Activated T-cell treated with anti-CD3 and anti-CD28 coated beads for 48 hours (primary cell): ENCODE measurements at regions not wholly inside any gene's neighbourhood (a gene's known extent, or its start where the extent isn't known, plus 50 kb on each side); places are given as distances from the start of the nearest gene placed in this dataset.
"Not testable (repeated sequence)": the region's sequence is repeated elsewhere in the genome, so short reads cannot be mapped to it uniquely, and the experiment has no call there.

Experiments used
- DNase-seq: peaks from one replicate; pipeline ENCODE4 v3.0.0-alpha.2; 2020; ENCODE audit warnings: low read depth

DNA sequence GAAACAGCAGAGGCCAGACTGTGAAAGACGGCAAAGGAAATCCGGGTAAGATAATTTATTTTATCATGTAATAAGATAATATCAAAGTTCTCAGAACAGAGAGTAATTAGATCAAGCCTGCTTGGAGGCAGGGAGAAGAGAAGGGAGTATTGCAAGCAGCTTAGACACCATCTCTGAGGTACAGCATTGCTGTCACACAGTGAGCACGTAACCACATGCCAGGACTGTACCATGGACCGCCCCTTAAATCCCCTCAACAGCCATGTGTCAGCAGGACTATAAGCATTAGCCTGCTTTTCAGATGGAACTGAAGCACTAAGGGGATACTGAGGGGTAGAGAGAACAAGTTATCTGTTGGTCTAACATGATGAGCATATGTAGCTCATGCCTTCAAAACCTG lies 141.5 kb downstream of the C6orf118 start:
- DNase-seq, result no peak

DNA sequence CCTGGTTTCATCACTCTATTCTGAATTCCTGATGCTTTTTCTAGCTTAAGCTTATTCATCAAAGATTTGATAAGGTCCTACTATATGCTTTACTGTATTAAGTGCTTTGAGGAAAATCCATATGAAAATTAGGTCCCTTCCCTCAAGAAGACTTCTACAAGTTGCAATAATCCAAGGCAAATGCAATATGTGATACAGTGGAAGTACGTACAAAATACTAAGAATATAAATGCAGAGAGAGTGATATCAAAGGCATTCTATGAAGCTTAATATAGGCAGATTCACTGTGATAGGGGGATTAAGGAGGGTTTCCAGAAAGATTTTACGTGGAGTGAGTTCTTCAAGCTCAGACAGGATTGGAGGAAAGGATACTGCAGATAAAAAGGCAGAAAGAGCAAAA lies 142.1 kb downstream of the C6orf118 start:
- DNase-seq, result no peak

DNA sequence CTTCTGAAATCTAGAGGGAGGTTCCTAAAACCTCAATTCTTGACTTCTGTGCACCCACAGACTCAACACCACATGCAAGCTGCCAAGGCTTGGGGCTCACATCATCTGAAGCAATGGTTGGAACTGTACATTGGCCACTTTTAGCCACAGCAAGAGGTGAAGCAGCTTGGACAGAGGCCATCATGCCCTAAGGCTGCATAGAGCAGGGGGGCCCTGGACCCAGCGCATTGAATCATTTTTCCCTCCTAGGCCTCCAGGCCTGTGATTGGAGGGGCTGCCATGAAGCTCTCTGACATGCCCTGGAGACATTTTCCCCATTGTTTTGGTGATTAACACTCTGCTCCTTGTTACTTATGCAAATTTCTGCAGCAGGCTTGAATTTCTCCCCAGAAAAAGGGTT lies 145.9 kb downstream of the C6orf118 start:
- no peak for DNase-seq

DNA sequence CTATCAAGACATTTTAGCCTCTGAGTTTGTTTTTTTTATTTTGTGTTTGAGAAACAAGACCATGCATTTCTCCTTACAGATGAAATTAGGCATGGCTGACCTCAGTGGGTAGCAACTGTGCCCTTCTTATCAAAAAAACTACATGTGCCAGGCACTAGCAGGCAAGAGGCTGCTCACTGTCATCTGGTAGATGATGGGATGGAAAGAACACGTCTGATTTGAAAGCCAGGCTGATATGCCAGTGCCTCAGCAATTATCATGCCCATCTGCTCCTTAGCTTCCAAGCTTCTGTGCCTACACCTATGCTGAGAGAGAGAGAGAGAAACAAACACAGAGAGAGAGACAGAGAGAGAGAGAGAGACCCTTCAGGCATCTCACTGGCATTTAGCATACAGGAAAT lies 149.9 kb downstream of the C6orf118 start:
- DNase-seq, result no peak

DNA sequence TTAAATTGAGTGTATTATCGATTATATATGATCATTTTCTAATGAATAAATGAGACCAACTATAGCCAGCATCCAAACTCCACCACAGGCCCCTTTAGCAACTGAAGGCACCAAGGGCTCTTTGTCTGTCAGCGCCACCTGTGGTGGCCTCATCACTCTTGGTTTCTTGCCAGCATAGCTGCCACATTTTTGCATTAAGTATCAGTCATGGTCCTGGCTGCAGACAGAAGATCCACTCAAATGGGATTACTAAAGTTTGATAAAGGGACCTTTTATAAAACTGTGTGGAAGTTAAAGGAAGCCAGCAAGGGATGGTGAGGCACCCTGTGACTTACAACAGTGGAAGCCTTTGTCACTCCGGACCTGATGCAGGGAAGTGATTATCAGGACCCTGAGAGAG lies 162.9 kb downstream of the C6orf118 start:
- no peak for DNase-seq

DNA sequence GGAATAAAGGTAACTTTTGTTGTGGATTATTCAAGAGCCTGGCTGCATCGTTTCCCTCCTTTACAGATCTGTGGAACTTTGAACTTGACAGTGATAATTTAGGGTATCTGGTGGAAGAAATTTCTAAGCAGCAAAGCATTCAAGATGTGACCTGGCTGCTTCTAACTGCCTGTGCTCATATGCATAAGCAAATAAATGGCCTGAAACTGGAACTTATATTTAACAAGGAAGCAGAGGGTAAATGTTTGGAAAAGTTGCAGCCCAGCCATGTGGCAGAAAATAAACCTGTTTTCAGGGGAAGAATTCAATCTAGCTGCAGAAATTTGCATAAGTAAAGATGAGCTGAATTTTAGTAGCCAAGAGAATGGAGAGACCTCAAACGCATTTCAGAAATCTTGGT lies 173.5 kb downstream of the C6orf118 start:
- no peak for DNase-seq

DNA sequence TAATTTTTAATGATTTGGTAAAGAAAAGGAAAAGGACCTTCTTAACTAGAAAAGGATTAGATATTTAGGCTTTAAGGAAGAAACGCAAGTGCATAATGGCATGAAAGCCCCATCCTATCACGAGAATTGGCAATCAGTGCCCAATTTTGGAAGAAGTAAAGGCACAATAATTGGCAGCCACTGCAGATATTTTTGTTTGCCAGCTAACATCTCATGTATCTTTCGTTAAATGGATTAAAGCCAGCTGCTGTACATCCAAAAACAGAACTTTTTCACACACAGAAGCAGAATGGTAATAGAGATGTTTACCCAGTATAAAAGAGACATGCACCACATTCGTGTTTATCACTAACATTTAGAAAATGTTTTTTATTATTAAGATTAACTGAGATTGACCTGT lies 180.3 kb downstream of the C6orf118 start:
- DNase-seq, result no peak

DNA sequence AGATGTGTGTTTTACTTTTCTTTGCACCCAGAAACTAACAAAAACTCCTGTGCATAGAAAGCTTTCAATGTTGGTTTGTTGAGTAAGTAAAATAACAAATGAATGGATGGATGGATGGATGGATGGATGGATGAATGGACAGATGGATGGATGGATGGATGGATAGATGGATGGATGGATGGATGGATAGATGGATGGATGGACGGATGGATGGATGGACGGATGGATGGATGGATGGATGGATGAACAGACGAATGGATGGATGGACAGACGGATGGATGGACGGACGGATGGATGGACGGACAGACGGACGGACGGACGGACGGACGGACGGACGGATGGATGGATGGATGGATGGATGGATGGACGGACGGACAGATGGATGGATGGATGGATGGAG lies 181.7 kb downstream of the C6orf118 start:
- DNase-seq, result not testable (repeated sequence)

DNA sequence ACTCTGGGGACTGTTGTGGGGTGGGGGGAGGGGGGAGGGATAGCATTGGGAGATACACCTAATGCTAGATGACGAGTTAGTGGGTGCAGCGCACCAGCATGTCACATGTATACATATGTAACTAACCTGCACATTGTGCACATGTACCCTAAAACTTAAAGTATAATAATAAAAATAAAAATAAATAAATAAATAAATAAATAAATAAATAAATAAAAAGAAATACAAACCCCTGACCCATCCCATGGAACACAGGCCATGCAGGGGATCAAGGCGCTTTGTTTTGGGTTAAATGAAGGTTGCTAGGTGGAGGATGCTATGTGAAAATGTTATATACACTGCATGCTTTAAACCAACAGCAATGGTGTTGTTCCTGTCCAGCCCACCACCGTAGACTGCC lies 184.7 kb downstream of the C6orf118 start:
- DNase-seq, result not testable (repeated sequence)

DNA sequence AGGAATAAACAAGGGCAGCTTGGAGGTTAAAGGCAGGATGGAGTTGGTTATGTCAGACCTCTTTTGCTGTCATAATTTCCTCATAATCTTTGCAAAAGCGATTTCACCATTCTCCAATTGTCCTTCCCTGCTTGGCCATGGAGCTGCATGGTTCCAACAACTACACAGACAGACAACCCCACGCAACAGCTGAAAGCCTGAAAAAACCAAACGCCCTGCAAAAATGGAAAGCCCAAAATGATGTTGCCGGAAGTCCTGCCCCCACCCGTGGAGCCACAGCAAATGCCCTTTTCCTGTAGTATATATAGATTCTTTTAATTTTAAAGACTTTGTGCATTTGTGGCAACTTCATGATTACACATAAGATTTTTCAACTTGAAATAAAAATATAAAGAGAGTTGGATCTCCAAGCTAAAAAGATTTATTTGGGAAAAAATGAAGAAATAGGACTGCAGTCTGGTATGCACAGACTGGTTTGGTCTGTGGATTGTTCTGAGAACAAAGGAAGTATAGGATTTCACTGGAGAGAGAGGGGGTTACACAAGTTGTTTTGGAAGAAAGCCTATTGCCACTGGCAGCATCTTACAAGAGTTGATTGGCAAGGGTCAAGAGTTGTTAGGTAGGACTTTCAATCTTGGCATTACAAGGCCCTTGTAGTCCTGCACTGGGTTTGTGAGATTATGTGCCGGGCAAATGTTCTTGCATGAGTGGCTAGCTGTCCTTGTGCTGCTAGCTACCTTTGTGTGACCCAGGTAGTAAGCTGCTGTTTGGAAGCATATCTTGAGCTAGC lies 190.0 kb downstream of the C6orf118 start:
- DNase-seq, result no peak

DNA sequence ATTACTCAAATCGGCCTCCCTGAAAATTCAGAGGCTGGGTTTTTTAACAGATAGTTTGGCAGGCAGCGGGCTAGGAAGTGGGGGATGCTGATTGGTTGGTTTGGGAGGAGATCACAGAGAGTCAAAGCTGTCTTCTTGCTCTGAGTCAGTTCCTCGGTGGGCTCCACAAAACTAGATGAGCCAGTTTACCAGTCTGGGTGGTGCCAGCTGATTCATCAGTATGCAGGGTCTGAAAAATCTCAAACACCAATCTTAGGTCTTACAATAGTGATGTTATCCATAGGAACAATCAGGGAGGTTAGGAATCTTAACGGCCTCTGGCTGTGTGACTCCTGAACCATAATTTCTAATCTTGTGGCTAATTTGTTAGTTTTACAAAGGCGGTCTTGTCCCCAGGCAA lies 190.7 kb downstream of the C6orf118 start:
- DNase-seq, result no peak

DNA sequence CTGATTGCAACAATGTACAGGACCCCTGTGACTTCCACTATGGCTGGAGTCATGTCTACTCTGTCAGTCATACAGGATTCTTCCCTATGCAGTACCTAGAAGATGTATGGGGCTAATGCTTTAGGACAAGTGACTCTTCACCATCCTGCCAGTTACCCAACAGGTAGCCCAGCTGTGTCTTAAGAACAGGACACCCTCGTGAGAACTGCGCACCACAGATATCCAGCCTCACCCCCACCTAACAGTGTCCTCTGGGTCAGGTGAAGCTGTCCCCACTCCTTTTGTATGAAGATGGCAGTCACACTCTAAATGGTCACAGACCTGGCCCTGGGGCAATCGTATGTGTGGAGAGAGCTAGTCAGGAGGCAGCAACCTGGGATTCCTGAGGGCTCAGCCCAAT lies 191.6 kb downstream of the C6orf118 start:
- DNase-seq, result no peak

DNA sequence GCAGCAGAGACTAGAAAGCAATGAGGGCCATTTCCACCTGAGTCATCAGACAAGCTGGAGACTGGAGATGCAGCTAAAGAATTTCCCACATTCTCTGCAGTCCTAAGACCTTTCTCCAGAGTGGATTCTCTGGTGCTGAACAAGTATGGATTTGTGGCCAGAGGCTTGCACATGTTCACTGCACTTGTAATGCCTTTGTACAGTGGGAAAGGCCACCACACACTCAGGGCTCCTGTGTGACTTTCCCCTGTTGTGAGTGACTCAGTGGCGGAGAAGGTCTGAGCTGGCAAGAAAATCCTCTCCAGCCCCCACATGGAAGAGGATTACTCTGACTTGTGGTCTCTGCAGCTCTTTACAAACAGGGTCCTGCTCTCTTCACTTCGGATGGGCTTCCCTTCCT lies 192.3 kb downstream of the C6orf118 start:
- no peak for DNase-seq

DNA sequence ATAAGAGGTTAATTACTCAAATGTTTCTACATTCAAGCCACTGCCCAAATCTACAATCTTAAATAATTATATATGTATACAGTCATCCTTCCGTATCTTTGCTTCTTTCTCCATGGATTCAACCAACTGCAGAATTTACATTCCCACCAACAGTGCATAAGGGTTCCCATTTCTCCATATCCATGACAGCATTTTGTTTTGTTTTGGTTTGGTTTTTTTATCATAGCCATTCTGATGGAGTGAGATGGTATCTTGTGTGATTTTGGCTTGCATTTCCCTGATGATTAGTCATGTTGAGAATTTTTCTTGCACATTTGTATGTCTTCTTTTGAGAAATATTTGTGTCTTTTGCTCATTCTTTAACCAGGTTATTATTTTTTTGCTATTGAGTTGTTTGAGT lies 198.5 kb downstream of the C6orf118 start:
- DNase-seq, result no peak

DNA sequence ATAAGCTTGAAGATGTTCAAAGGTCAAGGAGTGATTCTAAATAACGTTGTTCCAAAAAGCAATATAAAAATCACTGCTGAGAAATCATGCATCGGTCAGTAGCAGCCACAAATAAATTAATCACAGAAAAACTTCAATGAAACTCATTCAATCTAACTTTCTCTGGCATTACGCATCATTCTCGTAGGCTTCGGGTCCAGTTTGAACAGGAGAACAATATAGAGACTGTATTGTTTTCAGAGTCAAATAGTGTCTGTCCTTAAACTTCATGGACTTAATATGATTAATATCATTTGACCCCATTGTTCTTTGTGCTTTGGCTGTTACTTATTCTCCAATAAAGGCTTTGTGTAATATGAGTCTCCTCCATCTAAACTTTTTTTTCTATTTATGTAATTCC lies 200.4 kb downstream of the C6orf118 start:
- no peak for DNase-seq

DNA sequence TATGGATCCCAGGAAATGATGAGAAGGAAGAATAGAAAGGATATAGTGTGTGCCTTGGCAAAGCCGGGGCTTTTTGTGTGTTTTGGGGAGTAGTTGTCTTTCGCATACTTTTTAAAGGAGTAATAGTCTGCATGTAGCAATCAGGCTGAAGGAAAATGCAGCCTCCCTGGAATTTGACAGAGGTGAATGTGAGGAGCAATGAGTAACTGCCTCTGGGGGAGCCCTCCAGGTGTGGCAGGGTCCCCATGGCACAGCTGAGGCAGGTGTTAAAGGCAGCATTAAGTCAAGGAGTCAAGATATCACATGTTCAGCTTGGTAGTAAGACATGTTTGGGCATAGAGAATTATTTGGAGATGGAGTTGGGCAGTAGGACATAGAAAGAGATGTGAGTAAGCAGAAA lies 203.1 kb downstream of the C6orf118 start:
- no peak for DNase-seq

DNA sequence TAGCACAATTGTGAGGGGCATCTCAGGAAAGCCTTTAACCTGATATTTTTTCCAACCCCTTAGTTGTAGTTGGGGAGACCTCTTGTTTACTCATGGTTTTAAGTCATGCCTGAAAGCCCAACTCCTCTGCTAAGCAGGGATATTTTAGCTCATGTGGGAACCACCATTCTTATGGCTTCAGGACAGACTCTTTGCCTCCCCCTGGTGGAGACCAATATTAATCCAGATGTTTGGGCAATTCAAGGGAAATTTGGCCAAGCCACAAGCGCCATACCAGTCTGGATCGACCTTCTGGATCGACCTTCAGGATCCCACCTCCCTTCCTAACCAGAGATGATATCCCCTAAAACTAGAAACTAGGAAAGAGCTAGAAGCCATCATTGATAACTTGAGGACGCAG lies 211.2 kb downstream of the C6orf118 start:
- DNase-seq, result no peak

DNA sequence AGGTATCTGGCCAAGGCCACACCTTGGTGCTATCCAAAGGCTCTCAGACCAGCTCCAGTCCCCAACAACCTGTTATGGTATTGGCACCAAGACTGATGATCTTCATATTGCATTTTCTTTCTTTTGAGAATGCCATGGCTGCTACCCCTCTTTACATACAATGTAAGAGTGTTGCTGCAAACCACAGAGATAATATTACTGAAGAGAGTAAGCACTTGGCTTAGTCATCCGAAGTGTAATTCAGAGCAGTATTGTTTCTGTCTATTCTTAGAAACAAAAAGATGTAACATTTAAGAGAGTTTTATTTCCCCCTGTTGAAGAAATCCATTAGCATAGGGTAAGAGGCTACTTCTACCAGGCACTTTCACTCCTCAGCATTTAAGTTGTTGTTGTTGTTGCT lies 212.5 kb downstream of the C6orf118 start:
- DNase-seq, result no peak

DNA sequence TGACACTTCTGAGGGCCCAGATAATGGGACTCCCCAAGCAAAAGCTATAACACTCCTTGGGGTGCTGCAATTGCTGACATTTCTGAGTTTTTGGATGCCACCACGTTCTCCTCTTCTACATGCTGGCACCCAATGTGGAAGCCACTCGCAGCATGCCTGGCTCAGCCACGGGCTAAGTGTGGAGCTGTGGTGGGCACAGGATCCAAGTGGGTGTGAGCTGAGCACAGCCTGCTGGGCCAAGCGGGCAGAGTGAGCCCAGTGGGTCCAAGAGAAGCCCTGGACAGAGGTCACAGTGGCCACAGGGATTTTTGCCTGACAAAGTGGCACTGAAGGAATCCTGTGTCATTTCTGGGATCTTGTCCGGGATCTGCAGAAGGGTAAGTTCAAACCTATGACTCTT lies 213.2 kb downstream of the C6orf118 start:
- no peak for DNase-seq

DNA sequence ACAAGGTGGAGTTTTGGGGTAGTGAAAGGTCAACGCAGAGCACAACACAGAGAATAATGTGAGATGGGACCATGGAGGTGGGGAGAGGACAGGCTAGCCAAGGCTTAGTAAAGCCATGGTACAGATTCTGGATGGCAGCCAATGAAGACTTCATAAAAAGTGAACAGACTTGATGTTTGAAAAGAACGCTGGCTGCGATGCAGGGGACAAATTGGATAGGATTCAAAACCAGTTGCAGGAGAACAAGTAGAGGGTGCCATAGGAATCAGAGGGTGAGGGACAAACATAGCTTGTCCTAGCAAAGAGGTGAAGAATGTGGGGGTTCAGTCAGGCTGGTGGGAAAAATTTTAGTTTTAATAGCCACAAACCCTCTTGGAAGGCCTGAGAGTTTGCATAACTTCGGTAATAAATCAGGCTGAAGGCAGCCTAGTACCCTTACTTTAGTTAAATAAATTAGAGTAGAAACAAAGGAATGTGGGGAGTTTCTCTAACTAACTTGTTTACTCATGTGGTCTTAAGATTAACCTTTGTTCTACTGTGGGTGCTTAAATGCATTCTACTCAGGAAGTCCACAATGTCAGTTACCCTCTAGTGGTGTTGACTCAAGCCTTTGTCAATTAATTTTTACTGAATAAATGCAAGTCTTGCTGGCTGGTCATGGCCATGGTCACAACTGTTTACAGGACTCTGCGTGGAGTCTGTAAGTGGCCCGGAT lies 216.4 kb downstream of the C6orf118 start:
- DNase-seq, result no peak

DNA sequence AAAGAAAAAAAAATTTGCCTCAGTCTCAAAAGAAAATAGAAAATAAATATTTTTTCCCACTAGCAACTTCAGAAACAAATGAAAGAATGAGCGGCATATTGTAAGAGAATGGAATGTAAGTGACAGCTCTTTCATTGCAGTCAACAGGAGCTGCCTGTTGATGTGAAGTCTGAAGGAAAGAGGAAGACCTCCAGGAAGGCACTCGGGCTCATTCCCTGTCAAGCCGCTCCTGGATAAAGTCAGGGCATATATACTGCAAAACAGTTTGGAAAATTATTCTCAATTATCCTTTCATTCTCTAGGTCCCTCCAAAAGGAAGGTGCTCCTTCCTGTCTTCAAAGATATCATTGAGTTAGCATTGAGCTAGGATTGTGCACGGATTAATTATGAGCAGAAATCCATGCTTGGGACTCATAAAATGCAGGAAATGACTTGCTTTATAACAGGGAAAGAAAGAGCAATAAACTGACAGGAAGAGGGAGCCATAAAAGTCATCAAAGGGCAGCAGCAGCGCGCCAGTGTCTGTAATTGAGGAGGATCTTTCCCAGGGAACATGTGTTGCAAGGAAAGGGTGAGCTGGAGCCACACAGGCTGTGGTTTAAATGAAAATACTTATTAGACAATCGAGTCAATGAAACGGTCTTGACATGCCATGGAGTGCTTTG lies 218.2 kb downstream of the C6orf118 start:
- DNase-seq, result no peak

DNA sequence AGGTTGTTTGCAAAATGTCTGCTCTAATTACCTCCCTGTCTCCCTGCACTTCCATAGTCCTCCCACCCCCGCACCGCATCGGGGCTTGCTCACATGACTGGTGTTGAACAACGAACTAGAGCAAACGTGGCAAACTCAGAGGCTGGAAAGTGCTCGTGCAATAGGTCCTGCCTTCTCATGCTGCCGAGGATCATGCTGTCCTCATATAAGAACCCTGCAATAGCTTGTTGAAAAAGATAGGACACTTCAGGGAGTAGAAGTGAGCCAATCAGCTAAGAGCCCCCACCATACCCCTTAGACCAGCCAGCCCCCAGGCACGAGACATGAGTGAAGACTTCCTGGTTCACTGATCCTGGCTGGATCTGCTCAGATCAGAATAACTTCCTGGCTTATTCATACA lies 219.2 kb downstream of the C6orf118 start:
- DNase-seq, result no peak

DNA sequence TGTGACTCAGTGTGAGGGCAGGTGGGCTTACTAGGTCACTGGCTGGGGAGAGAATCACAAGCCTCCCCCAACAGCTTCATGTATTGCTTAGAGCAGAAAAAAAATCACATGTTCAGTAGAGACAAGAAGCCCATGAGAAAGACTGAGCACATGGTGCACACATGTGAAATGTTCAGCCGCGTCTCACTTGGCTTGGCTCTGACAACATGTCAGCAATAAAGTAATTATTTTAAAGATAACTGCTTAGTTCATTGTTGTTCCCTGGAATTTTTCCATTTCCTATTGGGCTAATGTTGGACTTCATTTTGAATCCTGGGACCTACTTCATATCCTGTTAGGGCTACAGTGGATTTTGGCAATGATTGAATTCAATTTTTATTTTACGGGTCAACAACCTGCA lies 222.6 kb downstream of the C6orf118 start:
- no peak for DNase-seq
